ENCODE measurements at regions not wholly inside any gene's neighbourhood (a gene's known extent, or its start where the extent isn't known, plus 50 kb on each side); places are given as distances from the start of the nearest gene placed in this dataset.

DNA sequence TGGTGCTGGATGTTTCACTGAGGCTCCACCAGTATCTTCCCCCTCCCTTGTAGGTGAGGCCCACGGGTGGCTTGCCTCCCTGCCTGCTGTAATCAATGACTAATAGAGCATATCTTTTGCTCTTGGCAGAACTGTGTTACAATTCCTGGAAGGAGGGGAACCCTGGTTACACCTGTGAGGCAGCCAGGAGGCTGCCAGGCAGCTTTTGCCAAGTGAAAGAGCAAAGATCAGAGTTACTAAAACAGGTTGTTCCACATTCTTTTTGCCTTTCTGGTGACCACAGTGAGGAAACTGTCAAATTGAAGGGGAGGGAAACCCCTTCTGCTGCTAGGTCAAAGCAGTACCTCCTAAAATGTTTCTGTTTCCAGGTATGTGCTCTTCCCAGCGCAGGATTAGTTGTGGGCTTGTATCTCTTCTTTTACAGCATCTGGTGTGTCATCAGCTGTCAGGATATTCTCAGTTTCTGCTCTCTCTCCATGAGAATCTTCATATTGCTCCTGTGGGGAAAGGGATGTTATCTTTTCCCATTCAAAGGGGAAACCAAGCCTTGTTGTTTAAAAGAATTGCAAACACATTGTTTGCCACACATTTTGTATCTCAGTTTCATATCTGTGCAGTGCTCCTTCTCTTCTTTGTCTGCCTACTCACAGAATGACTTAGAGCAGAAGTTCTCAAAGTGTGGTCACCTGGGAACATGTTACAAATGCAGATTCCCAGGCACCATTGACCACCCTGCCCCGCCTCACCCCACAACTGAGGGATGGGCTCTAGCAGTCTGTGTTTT lies 137.4 kb upstream of the UMPS start:
- DNase-seq (ENCODE audit: low read depth) = no peak
- H3K4me3 ChIP-seq (ENCODE audit: low read length) = no peak overlapping the region
- TF ChIP-seq, protein P1, sequence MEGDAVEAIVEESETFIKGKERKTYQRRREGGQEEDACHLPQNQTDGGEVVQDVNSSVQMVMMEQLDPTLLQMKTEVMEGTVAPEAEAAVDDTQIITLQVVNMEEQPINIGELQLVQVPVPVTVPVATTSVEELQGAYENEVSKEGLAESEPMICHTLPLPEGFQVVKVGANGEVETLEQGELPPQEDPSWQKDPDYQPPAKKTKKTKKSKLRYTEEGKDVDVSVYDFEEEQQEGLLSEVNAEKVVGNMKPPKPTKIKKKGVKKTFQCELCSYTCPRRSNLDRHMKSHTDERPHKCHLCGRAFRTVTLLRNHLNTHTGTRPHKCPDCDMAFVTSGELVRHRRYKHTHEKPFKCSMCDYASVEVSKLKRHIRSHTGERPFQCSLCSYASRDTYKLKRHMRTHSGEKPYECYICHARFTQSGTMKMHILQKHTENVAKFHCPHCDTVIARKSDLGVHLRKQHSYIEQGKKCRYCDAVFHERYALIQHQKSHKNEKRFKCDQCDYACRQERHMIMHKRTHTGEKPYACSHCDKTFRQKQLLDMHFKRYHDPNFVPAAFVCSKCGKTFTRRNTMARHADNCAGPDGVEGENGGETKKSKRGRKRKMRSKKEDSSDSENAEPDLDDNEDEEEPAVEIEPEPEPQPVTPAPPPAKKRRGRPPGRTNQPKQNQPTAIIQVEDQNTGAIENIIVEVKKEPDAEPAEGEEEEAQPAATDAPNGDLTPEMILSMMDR (conservative IDR thresholded peaks at IDR 0.05; ENCODE audit: low read length) = no peak

DNA sequence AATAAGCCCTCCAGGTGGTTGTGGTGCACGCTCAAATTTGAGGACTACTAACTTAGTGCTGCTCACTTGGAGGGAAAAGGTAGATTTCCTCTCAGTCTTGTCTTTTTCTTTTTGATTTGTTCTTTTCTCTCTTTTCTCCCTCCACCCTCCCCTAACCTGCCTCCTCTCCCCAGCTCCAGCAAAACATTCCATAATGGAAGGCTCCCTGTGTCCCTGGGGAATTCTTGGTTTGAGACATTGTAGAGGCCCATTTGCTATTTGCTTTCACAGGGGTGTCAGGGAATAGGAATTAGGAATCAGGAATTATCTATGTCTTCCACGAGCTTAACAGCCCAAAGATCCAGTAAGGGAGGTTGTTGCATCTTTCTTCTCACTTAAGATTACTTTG lies 136.8 kb upstream of the UMPS start:
- no peak for DNase-seq (ENCODE audit: low read depth)
- TF ChIP-seq, protein P1 (conservative IDR thresholded peaks at IDR 0.05; ENCODE audit: low read length) = no peak

DNA sequence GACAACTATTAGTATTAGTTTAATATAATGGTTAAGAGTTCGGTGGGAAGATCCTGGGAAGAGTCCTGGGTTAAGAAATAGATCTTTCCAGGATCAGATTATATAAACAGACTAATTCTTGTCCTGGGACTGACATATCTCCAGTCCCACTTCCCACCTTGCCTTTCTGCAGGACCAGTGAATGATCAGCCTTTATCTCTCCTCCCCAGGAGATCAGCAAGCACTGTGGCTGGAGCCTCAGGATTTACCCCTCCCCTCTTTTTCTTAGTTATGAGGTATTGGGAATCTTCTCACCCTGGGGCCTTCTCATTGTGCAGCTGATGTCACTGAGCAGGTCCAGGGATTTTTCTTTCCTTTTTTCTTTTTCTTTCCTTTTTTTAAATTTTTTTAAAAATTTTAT lies 135.7 kb upstream of the UMPS start:
- no peak overlapping the region for H3K4me3 ChIP-seq (ENCODE audit: low read length)
- DNase-seq (ENCODE audit: low read depth) = no peak
- TF ChIP-seq, protein P1 (conservative IDR thresholded peaks at IDR 0.05; ENCODE audit: low read length) = no peak

More for the DNA sequence above, 136.8 kb upstream of the UMPS start:
- no peak overlapping the region for H3K4me3 ChIP-seq (ENCODE audit: low read length)

DNA sequence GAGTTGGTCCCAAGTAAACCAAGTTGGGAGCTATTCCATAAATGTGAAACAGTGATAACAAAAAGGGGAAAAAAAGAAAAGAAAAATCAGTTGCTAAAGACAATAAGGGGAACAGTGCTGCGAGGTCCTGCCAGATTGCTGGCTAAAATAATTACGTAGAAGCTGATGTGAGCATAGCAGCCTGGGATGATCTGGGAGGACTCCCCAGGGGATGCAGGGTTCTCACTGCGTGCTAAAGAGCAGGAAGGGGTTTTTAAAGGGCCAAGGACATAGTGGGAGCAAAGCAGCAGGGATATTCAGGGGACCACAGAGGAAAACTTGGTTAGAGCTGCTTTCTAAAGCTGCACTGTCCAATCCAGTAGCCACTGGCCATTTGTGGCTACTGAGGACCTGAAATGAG lies 133.0 kb upstream of the UMPS start:
- TF ChIP-seq, protein P1 (conservative IDR thresholded peaks at IDR 0.05; ENCODE audit: low read length) = no peak
- no peak for DNase-seq (ENCODE audit: low read depth)
- no peak overlapping the region for H3K4me3 ChIP-seq (ENCODE audit: low read length)

DNA sequence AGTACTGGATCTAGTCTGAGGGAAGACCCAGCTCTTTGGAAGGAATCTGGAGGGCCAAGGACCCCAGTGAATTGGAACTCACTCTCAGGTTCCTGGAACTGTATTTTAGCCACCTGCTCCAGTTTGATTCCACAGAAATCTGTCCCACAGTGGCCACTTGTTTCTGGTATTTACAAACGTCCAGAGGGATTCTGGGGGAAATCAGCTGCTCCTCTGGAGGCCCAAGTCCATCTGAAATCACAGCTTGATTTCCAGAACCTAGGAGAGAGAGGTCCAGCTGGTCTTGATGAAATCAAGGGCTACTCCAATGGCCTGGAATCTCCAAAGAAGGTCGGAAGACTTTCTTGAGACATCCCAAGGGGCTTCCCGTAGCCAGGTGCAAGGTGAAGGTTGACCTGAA lies 132.3 kb upstream of the UMPS start:
- TF ChIP-seq, protein P1 (conservative IDR thresholded peaks at IDR 0.05; ENCODE audit: low read length) = no peak
- no peak overlapping the region for H3K4me3 ChIP-seq (ENCODE audit: low read length)
- DNase-seq (ENCODE audit: low read depth) = no peak

DNA sequence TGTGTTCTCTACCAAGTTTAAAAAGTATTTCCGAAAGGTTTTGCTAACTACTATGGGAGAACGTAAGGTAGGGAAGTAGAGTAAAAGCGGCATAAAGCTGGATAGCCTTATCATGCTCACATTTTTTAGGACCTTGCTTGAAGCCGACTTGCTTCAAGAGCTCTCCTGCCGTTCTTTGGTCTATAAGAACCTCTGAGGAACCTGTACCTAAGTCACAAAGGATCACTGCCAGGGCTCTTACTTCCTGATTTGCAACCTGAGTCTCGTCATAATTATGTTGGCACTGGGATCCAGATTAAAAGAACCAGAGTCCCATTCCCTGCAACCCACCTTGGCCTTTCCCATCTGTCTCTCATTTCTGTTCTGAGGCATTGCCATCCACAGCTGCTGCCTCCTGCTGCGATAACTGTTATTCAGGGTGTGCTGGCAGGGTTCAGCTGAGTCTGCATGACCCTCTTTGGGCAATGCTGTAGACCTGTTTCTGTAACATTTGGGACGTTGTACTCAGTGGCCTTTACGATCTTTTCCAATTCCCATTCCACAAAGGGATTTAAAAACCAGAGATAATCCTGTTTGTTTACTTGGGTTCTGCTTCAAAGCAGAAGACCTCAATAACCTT lies 131.0 kb upstream of the UMPS start:
- H3K4me3 ChIP-seq (ENCODE audit: low read length) = no peak overlapping the region
- DNase-seq (ENCODE audit: low read depth) = no peak
- TF ChIP-seq, protein P1 (conservative IDR thresholded peaks at IDR 0.05; ENCODE audit: low read length) = no peak
